Effector memory CD8-positive, alpha-beta T cell (primary cell): ENCODE measurements at regions not wholly inside any gene's neighbourhood (a gene's known extent, or its start where the extent isn't known, plus 50 kb on each side); places are given as distances from the start of the nearest gene placed in this dataset.

Experiments
- ATAC-seq: fragments of 150-1000 bp; cut with Tn5 transposase; replicated peaks from 2 replicates; pipeline ENCODE4 v1.10.0; 2021; ENCODE audit warnings: mild to moderate bottlenecking, moderate library complexity
- DNase-seq, 3 experiments: peaks; one replicate each; pipeline ENCODE4 v3.0.0; 2021
- H3K27ac Mint-ChIP-seq, 2 donors: one replicate each; pipeline ENCODE4 v1.8.0; 2022; ENCODE audit warnings: mild to moderate bottlenecking in 2 of 2, mixed read lengths in 2 of 2, moderate library complexity in 2 of 2
- H3K27me3 Mint-ChIP-seq, 2 donors: one replicate each; pipeline ENCODE4 v1.8.0; 2022; ENCODE audit warnings: mixed read lengths in 2 of 2
- H3K36me3 Mint-ChIP-seq: one replicate; pipeline ENCODE4 v1.8.0; 2022; ENCODE audit warnings: mild to moderate bottlenecking, moderate library complexity, mixed read lengths; ENCODE audit not compliant: insufficient read depth
- H3K4me1 Mint-ChIP-seq, 2 donors: one replicate each; pipeline ENCODE4 v1.8.0; 2022; ENCODE audit warnings: low read depth in 2 of 2, mixed read lengths in 2 of 2
- H3K4me3 Mint-ChIP-seq, 2 donors: one replicate each; pipeline ENCODE4 v1.8.0; 2022; ENCODE audit warnings: mild to moderate bottlenecking in 2 of 2, mixed read lengths in 2 of 2, moderate library complexity in 2 of 2
- H3K9me3 Mint-ChIP-seq, 2 donors: one replicate each; pipeline ENCODE4 v1.8.0; 2022; ENCODE audit warnings: mixed read lengths in 2 of 2

- H3K27me3 Mint-ChIP-seq = peaks cover 53 to 74% of the 10 kb centered on the region in 2 donors
- ATAC-seq (no peak), DNase-seq (no peak)
- no peak overlapping the region for H3K27ac Mint-ChIP-seq
- no peaks in the 10 kb centered on the region for H3K9me3 Mint-ChIP-seq
- H3K36me3 Mint-ChIP-seq = peaks cover 2% of the 10 kb centered on the region
- peaks cover 6 to 8% of the 10 kb centered on the region in 2 donors for H3K4me1 Mint-ChIP-seq
- H3K4me3 Mint-ChIP-seq = no peak overlapping the region
Observed at GRCh38 chr16:85329059-85329812, 217.0 kb upstream of the CIBAR2 start.

DNA sequence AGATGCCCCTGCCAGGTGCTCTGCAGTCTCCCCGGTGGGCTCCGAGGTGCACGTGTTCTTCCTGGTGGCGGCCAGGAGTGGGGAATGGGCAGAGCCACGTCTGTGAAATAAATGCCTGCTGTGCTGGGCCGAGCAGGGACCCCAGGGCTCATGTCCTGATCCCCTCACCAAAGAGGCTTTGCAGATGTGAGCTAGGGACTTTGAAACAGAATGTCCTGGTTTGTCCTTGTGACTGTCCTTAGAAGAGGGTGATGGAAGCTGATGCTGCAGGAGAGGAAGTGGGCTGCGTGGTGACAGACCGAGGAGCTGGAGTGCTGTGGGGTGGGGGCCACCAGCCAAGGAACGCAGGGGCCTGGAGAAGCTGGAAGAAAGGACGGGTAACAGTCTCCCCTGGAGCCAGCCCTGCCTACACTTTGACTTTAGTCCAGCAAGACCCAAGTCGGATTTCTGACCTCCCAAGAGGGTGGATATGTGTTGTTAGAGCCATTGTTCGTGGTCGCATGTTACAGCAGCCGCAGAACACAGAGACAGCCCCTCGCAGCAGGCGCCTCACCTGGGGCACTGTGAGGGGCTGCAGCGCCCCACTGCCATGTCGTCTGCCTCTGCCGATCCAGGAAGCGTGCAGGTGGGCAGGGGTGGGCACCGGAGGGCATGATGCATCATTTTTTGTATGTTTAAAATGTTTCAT is 217.9 kb upstream of the CIBAR2 start:
- DNase-seq (no peak), ATAC-seq (no peak)
- Mint-ChIP-seq H3K4me1 (peaks cover 8% of the 10 kb centered on the region in 2 donors), H3K4me3 (no peak overlapping the region), H3K27me3 (peaks cover 62 to 83% of the 10 kb centered on the region in 2 donors), H3K36me3 (peaks cover 2% of the 10 kb centered on the region), H3K9me3 (no peaks in the 10 kb centered on the region), H3K27ac (no peak overlapping the region)

- DNase-seq = no peak
- Mint-ChIP-seq H3K9me3 (no peaks in the 10 kb centered on the region), H3K27ac (no peak overlapping the region), H3K27me3 (peaks cover 67 to 89% of the 10 kb centered on the region in 2 donors), H3K4me3 (no peak overlapping the region), H3K4me1 (peaks cover 8 to 10% of the 10 kb centered on the region in 2 donors), H3K36me3 (peaks cover 2% of the 10 kb centered on the region)
- ATAC-seq = no peak
Observed at GRCh38 chr16:85330694-85331188, 218.5 kb upstream of the CIBAR2 start.

DNA sequence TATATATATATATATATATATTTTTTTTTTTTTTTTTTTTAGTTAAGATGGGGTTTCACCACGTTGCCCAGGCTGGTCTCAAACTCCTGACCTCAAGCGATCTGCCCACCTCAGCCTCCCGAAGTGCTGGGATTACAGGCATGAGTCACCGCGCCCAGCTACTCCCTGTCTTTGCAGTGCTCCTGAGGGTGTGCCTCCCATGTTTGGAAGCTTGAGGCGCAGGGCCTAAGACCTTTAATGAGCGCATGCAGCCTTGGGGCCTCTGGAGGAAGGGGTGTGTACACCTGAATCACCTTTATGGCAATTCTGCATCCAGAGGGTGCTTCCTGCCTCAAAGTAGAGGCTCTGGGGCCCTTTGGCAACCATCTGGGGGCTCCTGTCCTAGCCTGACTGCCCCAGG is 219.4 kb upstream of the CIBAR2 start:
- H3K9me3 Mint-ChIP-seq = no peaks in the 10 kb centered on the region
- peaks cover 2% of the 10 kb centered on the region for H3K36me3 Mint-ChIP-seq
- H3K4me1 Mint-ChIP-seq = peaks cover 8 to 10% of the 10 kb centered on the region in 2 donors
- no peak for ATAC-seq
- no peak for DNase-seq
- no peak overlapping the region for H3K4me3 Mint-ChIP-seq
- no peak overlapping the region for H3K27ac Mint-ChIP-seq
- H3K27me3 Mint-ChIP-seq = peaks cover 66 to 91% of the 10 kb centered on the region in 2 donors

GRCh38 chr16:85332175-85332574 is 219.9 kb upstream of the CIBAR2 start:
- Mint-ChIP-seq H3K27ac (no peak overlapping the region), H3K9me3 (no peaks in the 10 kb centered on the region), H3K27me3 (peaks cover 64 to 91% of the 10 kb centered on the region in 2 donors), H3K4me3 (no peak overlapping the region), H3K36me3 (peaks cover 2% of the 10 kb centered on the region), H3K4me1 (peaks cover 8 to 10% of the 10 kb centered on the region in 2 donors)
- ATAC-seq (no peak), DNase-seq (no peak)

DNA sequence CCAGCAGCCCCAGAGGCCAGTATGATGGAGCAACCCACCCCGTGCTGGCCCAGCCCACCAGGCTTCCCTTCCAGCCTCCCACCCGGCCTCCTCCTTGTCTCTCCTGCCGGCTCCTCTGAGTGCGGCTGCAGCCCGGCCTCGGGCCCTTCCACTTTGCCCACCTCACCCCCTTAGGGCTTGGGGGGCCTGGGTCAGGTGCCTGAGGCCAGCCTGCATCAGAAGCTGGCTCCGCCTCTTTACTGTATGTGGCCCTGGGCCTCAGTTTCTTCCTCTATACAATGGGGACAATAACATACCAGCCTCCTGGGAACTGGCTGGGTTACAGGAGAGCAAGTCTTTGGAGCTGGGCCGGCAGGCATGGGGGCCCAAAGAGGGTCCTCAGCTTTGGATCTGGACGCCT is 221.1 kb upstream of the CIBAR2 start:
- Mint-ChIP-seq H3K4me3 (no peak overlapping the region), H3K36me3 (peaks cover 6% of the 10 kb centered on the region), H3K27me3 (peaks cover 66 to 88% of the 10 kb centered on the region in 2 donors), H3K27ac (no peak overlapping the region), H3K9me3 (no peaks in the 10 kb centered on the region), H3K4me1 (peaks cover 8 to 10% of the 10 kb centered on the region in 2 donors)
- no peak for ATAC-seq
- no peak for DNase-seq

- Mint-ChIP-seq H3K4me1 (peaks cover 8 to 10% of the 10 kb centered on the region in 2 donors), H3K36me3 (peaks cover 6% of the 10 kb centered on the region), H3K27ac (no peak overlapping the region), H3K9me3 (no peaks in the 10 kb centered on the region), H3K4me3 (no peak overlapping the region), H3K27me3 (peaks cover 65 to 88% of the 10 kb centered on the region in 2 donors)
- ATAC-seq (no peak), DNase-seq (no peak)
Observed at GRCh38 chr16:85333744-85334640, 221.7 kb upstream of the CIBAR2 start.

DNA sequence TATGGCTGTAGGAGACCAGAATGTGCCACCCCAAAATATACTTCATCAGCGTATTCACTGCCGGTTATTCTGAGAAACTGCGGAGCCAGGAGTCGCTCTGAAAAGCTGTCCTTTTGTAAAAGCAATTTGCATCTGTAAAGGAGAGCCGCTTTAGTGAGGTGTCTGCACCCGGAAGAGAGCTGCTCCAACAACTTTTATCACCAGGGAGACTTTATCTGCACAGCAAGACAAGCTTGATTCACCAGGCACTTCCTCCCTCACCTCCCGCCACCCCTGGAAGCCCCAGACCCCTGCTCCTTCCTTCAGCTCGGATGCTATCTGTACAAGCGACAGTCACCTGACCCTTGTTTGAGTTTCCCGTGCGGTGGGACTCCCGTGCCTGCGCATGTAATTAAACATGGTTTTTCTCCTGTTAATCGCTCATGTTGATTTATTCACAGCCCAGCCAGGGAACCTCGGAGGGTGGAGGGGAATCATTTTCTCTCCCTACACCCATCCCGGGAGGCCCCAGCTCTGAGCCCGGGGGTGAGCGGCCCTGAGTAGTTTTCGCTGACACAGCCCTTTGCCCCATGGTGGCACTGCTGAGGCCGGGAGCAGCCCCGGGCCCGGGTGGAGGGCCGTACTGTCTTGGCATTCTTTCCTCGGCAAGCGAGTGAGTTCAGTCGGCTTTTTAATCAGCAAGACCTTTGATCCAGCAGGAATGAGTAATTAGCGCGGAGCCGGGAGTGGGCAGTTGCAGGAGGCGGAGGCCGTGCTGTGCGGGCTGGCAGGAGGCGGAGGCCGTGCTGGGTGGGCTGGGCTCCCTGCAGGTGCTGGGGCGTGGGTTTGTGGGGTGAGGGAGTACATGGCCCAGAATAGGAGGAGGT is 222.7 kb upstream of the CIBAR2 start:
- H3K27ac Mint-ChIP-seq = peak overlapping the region in 1 of 2 donors; percentile 75
- peaks cover 68 to 88% of the 10 kb centered on the region in 2 donors for H3K27me3 Mint-ChIP-seq
- peak overlapping the region; percentile 7 to 59 for H3K4me3 Mint-ChIP-seq
- peaks cover 6% of the 10 kb centered on the region for H3K36me3 Mint-ChIP-seq
- peaks cover 7 to 9% of the 10 kb centered on the region in 2 donors for H3K4me1 Mint-ChIP-seq
- no peaks in the 10 kb centered on the region for H3K9me3 Mint-ChIP-seq
- ATAC-seq = no peak
- DNase-seq = no peak

DNA sequence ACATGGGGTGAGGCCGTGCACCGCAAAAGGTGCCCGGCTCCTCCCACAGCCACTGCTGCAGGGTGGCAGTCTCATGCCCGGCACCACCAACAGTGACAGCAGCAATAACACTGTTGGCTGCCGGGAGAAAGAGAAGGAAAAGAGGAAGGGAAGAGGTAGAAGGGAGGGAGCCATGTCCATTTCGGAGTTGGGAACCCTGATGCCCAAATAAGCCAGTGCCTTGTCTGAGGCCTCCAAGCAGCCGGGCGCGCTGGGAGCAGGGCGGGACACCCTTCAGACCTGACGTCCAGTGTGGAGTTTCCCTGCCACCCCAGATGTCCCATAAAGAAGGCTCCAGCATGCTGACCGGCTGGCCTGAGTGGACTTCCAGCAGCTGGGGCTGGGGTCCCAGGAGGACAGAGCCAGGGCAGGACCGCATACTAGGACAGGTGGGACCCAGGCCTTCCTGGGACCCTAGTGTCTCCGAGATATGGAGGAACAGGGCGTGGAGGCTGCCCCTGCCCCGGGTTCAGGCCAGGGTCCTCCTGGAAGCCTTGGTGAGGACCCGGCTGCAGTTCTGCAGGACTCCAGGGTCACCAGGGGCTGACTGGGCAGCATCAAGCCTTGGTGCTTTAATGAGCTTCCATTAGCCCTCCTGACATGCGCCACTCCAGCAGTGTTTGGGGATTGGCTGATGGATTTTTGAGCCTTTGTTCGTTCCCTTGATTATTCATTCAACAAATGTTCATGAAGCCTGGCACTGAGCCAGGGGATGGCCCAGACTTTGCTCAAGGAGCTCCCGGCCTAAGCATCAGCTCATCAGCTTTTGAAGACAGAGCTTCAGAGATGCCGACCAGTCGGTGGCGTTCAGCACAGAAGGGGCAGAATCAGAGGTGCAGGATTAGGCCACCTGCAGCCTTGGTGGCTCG is 223.6 kb upstream of the CIBAR2 start:
- Mint-ChIP-seq H3K4me1 (peaks cover under 1 to 4% of the 10 kb centered on the region in 2 donors), H3K27me3 (peaks cover 60 to 81% of the 10 kb centered on the region in 2 donors)

DNA sequence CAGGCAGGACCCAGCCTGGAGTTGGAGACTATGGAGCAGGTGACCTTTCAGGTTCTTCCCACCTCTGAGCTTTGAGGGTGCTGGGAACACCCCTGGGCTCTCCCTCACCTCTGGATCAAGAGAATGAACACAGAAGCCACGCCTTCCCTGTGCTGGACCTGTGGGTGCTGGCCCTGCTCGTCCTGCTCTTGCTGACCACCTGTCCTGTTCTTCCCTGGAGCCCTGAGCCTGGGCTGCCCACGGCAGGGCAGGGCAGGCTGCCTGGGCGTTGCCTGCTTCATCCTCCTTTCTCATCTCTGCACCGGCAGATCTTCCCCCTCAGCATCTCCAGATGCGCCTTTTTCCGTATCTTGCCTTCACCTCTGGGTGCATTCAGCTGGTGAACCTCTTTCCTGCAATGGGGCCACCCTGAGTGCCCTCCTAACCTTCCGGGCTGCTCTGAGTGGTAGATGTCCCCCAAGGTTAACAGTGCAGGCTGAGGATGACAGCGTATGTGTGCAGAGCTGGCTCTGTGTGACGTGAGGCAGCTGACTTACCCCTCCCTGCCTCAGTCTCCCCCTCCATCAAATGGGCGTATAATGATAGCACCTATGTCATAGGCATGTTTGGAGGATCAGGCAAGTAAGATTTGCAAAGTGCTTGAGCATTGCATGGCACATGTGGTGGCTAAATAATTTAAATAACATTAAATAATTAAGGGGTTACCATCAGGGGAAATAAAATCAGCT is 225.8 kb upstream of the CIBAR2 start:
- peaks cover 0 to 4% of the 10 kb centered on the region in 2 donors for H3K4me1 Mint-ChIP-seq
- peaks cover 3% of the 10 kb centered on the region for H3K36me3 Mint-ChIP-seq
- peaks cover 49 to 83% of the 10 kb centered on the region in 2 donors for H3K27me3 Mint-ChIP-seq
- H3K27ac Mint-ChIP-seq = no peak overlapping the region
- ATAC-seq (no peak), DNase-seq (no peak)
- H3K4me3 Mint-ChIP-seq = no peak overlapping the region
- H3K9me3 Mint-ChIP-seq = no peaks in the 10 kb centered on the region

More for the DNA sequence above, 223.6 kb upstream of the CIBAR2 start:
- Mint-ChIP-seq H3K9me3 (no peaks in the 10 kb centered on the region), H3K36me3 (peaks cover 3% of the 10 kb centered on the region), H3K4me3 (peak overlapping the region in 1 of 2 donors; percentile 59), H3K27ac (peak overlapping the region in 1 of 2 donors; percentile 75)
- DNase-seq = no peak
- ATAC-seq = no peak

DNA sequence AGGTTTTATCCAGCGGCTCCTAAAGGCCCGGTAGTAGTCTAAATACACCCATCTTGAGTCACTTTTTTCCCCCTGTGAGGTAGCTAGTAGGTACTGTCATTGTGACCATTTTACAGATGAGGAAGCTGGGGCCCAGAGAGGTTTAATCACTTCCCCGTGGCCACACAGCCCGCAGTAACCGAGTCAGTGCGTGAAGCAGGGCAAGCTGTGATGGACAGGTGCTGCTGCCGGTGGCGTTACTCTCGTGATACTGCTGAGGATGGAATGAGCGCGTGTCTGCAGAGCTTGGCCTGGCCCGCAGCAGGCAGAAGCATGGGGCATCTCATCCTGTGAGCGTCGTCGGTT is 226.3 kb upstream of the CIBAR2 start:
- H3K9me3 Mint-ChIP-seq = no peaks in the 10 kb centered on the region
- ATAC-seq = no peak
- H3K27me3 Mint-ChIP-seq = peaks cover 44 to 83% of the 10 kb centered on the region in 2 donors
- peaks cover 3% of the 10 kb centered on the region for H3K36me3 Mint-ChIP-seq
- DNase-seq = no peak
- peaks cover 0 to 4% of the 10 kb centered on the region in 2 donors for H3K4me1 Mint-ChIP-seq
- H3K4me3 Mint-ChIP-seq = no peak overlapping the region
- no peak overlapping the region for H3K27ac Mint-ChIP-seq
